ENCODE measurements at regions not wholly inside any gene's neighbourhood (a gene's known extent, or its start where the extent isn't known, plus 50 kb on each side); places are given as distances from the start of the nearest gene placed in this dataset.

GRCh38 chr16:54346041-54346440 lies 59.5 kb upstream of the IRX3 start:
- Histone ChIP-seq H3K27me3 (ENCODE audit: control insufficient read depth in 3 of 3, insufficient read depth in 3 of 3, low read length in 3 of 3) (no peaks in the 10 kb centered on the region), H3K36me3 (ENCODE audit: control insufficient read depth in 3 of 3, insufficient read depth in 2 of 3, low read depth in 1 of 3, low read length in 3 of 3) (no peaks in the 10 kb centered on the region), H3K4me3 (ENCODE audit: low read depth in 1 of 3, low read length in 3 of 3) (no peak overlapping the region), H3K9me3 (ENCODE audit: control insufficient read depth in 2 of 2, insufficient read depth in 1 of 2, low read depth in 1 of 2, low read length in 1 of 2) (peaks cover 0 to 11% of the 10 kb centered on the region in 2 donors), H3K4me1 (ENCODE audit: control insufficient read depth in 3 of 3, insufficient read depth in 2 of 3, low read depth in 1 of 3, low read length in 2 of 3) (peaks cover 0 to 3% (median 0%) of the 10 kb centered on the region in 3 donors), H3K27ac (ENCODE audit: low read depth in 1 of 3, low read length in 2 of 3) (no peak overlapping the region)
- FAIRE-seq (no peak), DNase-seq (no peak)
- WGBS, 3 donors = 72 to 76% (median 75%) methylated on average over 3 of the region's 3 CpGs

DNA sequence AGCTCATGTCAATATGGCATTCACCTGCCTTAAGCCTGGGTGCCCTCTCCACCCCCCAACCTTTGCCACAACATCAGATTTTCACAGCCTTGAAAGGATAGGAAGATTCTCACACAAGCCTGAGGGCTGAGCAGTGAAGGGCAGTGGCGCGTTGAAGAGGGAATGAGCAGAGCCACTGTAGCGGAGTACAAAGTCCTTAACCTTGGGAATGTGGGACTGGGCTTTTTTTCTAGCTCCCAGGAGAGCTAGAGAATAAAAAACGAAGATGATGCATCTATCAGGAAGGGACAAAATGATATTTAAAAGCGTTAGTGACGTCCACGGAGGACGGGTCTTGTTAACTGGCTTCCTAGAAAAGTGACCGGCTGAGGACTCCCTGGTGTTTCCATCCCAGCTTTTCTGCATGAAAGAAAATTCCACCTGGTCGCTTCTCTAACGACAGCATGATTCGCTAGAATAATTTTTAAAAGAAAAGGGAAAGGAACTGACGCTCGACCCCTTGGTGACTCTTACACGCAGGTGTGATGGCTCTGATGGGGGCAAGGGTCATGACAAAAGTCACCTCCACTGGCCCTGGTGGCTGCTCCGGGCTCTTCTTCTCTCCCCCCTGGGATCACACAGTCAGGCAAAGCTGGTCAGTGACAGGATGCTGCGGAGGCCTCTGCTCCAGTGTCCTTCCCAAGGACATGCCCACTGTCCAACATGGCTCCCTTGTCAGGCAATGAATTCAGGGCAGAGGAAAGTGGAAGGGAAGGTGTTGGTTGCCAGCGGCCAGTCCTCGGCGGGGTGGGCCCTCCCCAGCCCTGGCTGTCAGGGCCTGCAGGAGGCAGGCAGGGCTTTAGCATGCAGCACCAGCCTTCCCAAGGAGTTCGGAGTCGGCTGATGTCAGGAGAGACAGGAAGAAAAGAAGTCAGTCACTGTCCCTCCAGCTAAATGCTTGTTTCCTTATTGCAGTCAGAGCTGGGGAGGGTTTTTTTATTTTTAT lies 58.4 kb upstream of the IRX3 start:
- no peak overlapping the region for H3K27ac ChIP-seq (ENCODE audit: low read depth in 1 of 3, low read length in 2 of 3)
- no peak for DNase-seq
- no peaks in the 10 kb centered on the region for H3K27me3 ChIP-seq (ENCODE audit: control insufficient read depth in 3 of 3, insufficient read depth in 3 of 3, low read length in 3 of 3)
- peaks cover 0 to 3% (median 0%) of the 10 kb centered on the region in 3 donors for H3K4me1 ChIP-seq (ENCODE audit: control insufficient read depth in 3 of 3, insufficient read depth in 2 of 3, low read depth in 1 of 3, low read length in 2 of 3)
- peaks cover 0 to 11% of the 10 kb centered on the region in 2 donors for H3K9me3 ChIP-seq (ENCODE audit: control insufficient read depth in 2 of 2, insufficient read depth in 1 of 2, low read depth in 1 of 2, low read length in 1 of 2)
- no peaks in the 10 kb centered on the region for H3K36me3 ChIP-seq (ENCODE audit: control insufficient read depth in 3 of 3, insufficient read depth in 2 of 3, low read depth in 1 of 3, low read length in 3 of 3)
- no peak for FAIRE-seq
- WGBS, 3 donors = 75 to 77% (median 75%) methylated on average over 22 of the region's 22 CpGs
- H3K4me3 ChIP-seq (ENCODE audit: low read depth in 1 of 3, low read length in 3 of 3) = no peak overlapping the region

DNA sequence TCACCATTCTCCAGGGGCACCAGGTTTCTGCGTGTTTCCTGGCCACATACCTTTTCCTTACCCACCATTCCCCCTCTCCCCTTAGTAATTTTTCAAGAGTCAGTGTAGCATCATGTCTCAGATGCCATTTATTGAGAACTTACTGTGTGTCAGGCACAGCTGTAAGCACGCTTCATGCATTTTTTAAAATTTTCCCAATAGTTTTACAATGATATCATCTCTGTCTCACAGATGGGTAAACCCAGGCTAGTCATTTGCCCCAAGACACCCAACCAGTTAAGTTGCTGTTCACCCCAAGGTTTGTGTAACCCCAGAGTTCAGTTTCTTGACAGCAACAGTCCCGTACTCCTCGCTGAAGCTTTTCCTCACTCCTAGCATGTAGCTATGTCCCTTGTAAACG lies 56.4 kb upstream of the IRX3 start:
- H3K27me3 ChIP-seq (ENCODE audit: control insufficient read depth in 3 of 3, insufficient read depth in 3 of 3, low read length in 3 of 3) = no peaks in the 10 kb centered on the region
- no peaks in the 10 kb centered on the region for H3K9me3 ChIP-seq (ENCODE audit: control insufficient read depth in 2 of 2, insufficient read depth in 1 of 2, low read depth in 1 of 2, low read length in 1 of 2)
- no peak overlapping the region for H3K27ac ChIP-seq (ENCODE audit: low read depth in 1 of 3, low read length in 2 of 3)
- H3K4me3 ChIP-seq (ENCODE audit: low read depth in 1 of 3, low read length in 3 of 3) = no peak overlapping the region
- WGBS, 3 donors = 87 to 91% (median 90%) methylated on average over 5 of the region's 5 CpGs
- peaks cover 0 to 3% (median 0%) of the 10 kb centered on the region in 3 donors for H3K4me1 ChIP-seq (ENCODE audit: control insufficient read depth in 3 of 3, insufficient read depth in 2 of 3, low read depth in 1 of 3, low read length in 2 of 3)
- no peaks in the 10 kb centered on the region for H3K36me3 ChIP-seq (ENCODE audit: control insufficient read depth in 3 of 3, insufficient read depth in 2 of 3, low read depth in 1 of 3, low read length in 3 of 3)
- no peak for DNase-seq
- FAIRE-seq = no peak

- no peaks in the 10 kb centered on the region for H3K36me3 ChIP-seq (ENCODE audit: control insufficient read depth in 3 of 3, insufficient read depth in 2 of 3, low read depth in 1 of 3, low read length in 3 of 3)
- no peaks in the 10 kb centered on the region for H3K4me1 ChIP-seq (ENCODE audit: control insufficient read depth in 3 of 3, insufficient read depth in 2 of 3, low read depth in 1 of 3, low read length in 2 of 3)
- no peak overlapping the region for H3K4me3 ChIP-seq (ENCODE audit: low read depth in 1 of 3, low read length in 3 of 3)
- H3K27ac ChIP-seq (ENCODE audit: low read depth in 1 of 3, low read length in 2 of 3) = no peak overlapping the region
- no peak for FAIRE-seq
- peaks cover 0 to 5% (median 0%) of the 10 kb centered on the region in 3 donors for H3K27me3 ChIP-seq (ENCODE audit: control insufficient read depth in 3 of 3, insufficient read depth in 3 of 3, low read length in 3 of 3)
- DNase-seq = peak in 1 of 2 donors; percentile 48
- H3K9me3 ChIP-seq (ENCODE audit: control insufficient read depth in 2 of 2, insufficient read depth in 1 of 2, low read depth in 1 of 2, low read length in 1 of 2) = no peaks in the 10 kb centered on the region
- WGBS, 3 donors = 51 to 73% (median 57%) methylated on average over 16 of the region's 16 CpGs
Measured at GRCh38 chr16:54341892-54342776, 55.5 kb upstream of the IRX3 start.

- peaks cover 0 to 5% (median 0%) of the 10 kb centered on the region in 3 donors for H3K27me3 ChIP-seq (ENCODE audit: control insufficient read depth in 3 of 3, insufficient read depth in 3 of 3, low read length in 3 of 3)
- FAIRE-seq (no peak), DNase-seq (no peak)
- WGBS, 3 donors = 51 to 62% (median 53%) methylated on average over 5 of the region's 5 CpGs
- H3K36me3 ChIP-seq (ENCODE audit: control insufficient read depth in 3 of 3, insufficient read depth in 2 of 3, low read depth in 1 of 3, low read length in 3 of 3) = no peaks in the 10 kb centered on the region
- H3K4me1 ChIP-seq (ENCODE audit: control insufficient read depth in 3 of 3, insufficient read depth in 2 of 3, low read depth in 1 of 3, low read length in 2 of 3) = no peaks in the 10 kb centered on the region
- H3K9me3 ChIP-seq (ENCODE audit: control insufficient read depth in 2 of 2, insufficient read depth in 1 of 2, low read depth in 1 of 2, low read length in 1 of 2) = no peaks in the 10 kb centered on the region
- no peak overlapping the region for H3K4me3 ChIP-seq (ENCODE audit: low read depth in 1 of 3, low read length in 3 of 3)
- no peak overlapping the region for H3K27ac ChIP-seq (ENCODE audit: low read depth in 1 of 3, low read length in 2 of 3)
Measured at GRCh38 chr16:54340531-54340930, 53.9 kb upstream of the IRX3 start.

- FAIRE-seq (no peak), DNase-seq (no peak)
- Histone ChIP-seq H3K27me3 (ENCODE audit: control insufficient read depth in 3 of 3, insufficient read depth in 3 of 3, low read length in 3 of 3) (peaks cover 0 to 5% (median 0%) of the 10 kb centered on the region in 3 donors), H3K9me3 (ENCODE audit: control insufficient read depth in 2 of 2, insufficient read depth in 1 of 2, low read depth in 1 of 2, low read length in 1 of 2) (no peaks in the 10 kb centered on the region), H3K36me3 (ENCODE audit: control insufficient read depth in 3 of 3, insufficient read depth in 2 of 3, low read depth in 1 of 3, low read length in 3 of 3) (no peaks in the 10 kb centered on the region), H3K27ac (ENCODE audit: low read depth in 1 of 3, low read length in 2 of 3) (no peak overlapping the region), H3K4me3 (ENCODE audit: low read depth in 1 of 3, low read length in 3 of 3) (no peak overlapping the region), H3K4me1 (ENCODE audit: control insufficient read depth in 3 of 3, insufficient read depth in 2 of 3, low read depth in 1 of 3, low read length in 2 of 3) (no peaks in the 10 kb centered on the region)
- 24 to 30% (median 26%) methylated on average over 3 of the region's 4 CpGs for WGBS, 3 donors
Measured at GRCh38 chr16:54336631-54337204, 50.1 kb upstream of the IRX3 start.

All from small intestine (tissue), 7 donors.